ENCODE measurements at regions not wholly inside any gene's neighbourhood (a gene's known extent, or its start where the extent isn't known, plus 50 kb on each side); places are given as distances from the start of the nearest gene placed in this dataset.
"Not testable (repeated sequence)": the region's sequence is repeated elsewhere in the genome, so short reads cannot be mapped to it uniquely, and the experiment has no call there.

DNA sequence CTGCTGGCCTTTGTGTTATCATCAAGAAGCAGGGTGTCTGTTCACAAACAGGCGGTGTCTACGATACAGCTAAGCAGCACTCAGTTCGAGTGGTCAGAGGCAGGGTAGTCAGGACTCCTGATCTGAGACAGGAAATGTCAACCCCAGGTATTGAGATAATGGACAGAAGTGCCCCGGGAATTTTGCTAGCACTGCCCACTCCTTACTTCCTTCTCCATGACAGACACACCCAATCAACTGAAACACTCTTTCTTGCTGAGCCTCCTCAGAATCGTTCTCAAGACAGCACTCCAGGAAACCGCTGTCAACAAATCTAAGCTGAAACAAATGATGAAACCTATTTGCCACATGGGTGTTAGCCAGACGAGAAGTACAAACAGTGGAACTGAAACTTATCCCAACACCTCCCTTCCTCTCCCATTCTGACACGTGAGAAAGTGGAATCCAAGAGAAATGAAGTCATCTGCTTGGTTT is 109.3 kb downstream of the GTF2IRD2B start:
- ATAC-seq; DNase-seq; H3K4me1 Mint-ChIP-seq (ENCODE audit: low read depth); H3K9me3 Mint-ChIP-seq; H3K36me3 Mint-ChIP-seq (ENCODE audit: insufficient read depth); H3K4me3 Mint-ChIP-seq; H3K27me3 Mint-ChIP-seq (ENCODE audit: low read depth): not testable (repeated sequence)

DNA sequence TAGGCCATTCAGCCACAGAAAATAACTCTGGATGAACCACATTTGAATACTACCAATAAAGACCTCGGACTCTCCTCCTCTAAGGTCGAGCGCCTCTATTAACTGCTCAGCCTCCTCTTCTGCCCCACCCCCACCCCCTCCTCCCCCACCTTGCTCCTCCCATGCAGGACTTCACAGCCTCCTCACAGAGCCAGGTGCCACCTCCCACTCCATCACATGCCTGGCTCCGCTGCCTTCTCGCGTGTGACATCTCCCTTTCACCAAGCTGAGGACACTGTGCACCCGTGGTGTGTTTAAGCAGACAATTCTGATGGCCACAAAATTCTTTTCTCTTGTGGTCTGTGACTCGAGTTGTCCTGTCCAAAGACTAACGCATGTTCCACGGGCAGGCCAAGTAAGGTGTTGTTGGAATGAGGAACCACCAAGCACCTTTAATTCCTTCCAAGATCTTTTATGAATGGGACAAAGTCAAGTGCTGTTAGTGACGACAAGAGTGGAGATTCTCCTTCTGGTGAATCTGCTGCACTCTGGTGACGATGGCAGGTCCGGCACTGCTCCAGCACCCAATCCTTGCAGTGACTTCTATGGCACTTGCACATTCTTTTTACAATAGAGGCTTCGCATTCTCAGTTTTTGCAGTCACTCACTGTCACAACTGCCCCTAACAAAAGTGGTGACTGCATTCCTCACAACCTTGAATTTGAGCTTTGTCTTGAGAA is 113.1 kb downstream of the GTF2IRD2B start:
- not testable (repeated sequence) for H3K36me3 Mint-ChIP-seq (ENCODE audit: insufficient read depth); H3K9me3 Mint-ChIP-seq; ATAC-seq; DNase-seq; H3K27me3 Mint-ChIP-seq (ENCODE audit: low read depth); H3K4me1 Mint-ChIP-seq (ENCODE audit: low read depth); H3K4me3 Mint-ChIP-seq

DNA sequence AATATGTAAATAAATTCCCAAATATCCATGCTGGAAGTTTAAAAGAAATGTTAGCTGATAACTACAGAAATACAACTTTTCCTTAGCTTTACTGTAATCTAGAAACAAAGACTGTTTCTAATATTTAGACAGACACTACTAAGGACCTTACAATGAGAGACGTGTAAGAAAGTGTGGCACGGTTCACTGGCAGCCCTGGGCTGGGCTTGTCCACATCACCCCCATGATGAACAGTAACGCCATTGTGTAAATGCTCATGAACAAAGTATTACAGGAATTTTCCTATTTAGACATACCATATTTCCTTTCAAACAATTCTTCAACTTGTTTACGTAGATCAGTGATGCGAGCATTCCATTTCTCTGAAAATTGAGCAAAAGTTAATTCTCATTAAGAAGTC is 123.1 kb downstream of the GTF2IRD2B start:
- not testable (repeated sequence) for DNase-seq; H3K9me3 Mint-ChIP-seq; H3K36me3 Mint-ChIP-seq (ENCODE audit: insufficient read depth); H3K4me3 Mint-ChIP-seq; H3K4me1 Mint-ChIP-seq (ENCODE audit: low read depth); ATAC-seq; H3K27me3 Mint-ChIP-seq (ENCODE audit: low read depth)

- DNase-seq; H3K4me1 Mint-ChIP-seq (ENCODE audit: low read depth); H3K36me3 Mint-ChIP-seq (ENCODE audit: insufficient read depth); H3K27me3 Mint-ChIP-seq (ENCODE audit: low read depth); H3K4me3 Mint-ChIP-seq; ATAC-seq; H3K9me3 Mint-ChIP-seq: not testable (repeated sequence)
Observed at GRCh38 chr7:75216963-75217362, 124.6 kb downstream of the GTF2IRD2B start.

- H3K36me3 Mint-ChIP-seq (ENCODE audit: insufficient read depth); H3K4me3 Mint-ChIP-seq; H3K27me3 Mint-ChIP-seq (ENCODE audit: low read depth); H3K9me3 Mint-ChIP-seq; ATAC-seq; DNase-seq; H3K4me1 Mint-ChIP-seq (ENCODE audit: low read depth): not testable (repeated sequence)
Observed at GRCh38 chr7:75226102-75226501, 133.7 kb downstream of the GTF2IRD2B start.

- not testable (repeated sequence) for ATAC-seq
Observed at GRCh38 chr7:75229558-75229957, 137.2 kb downstream of the GTF2IRD2B start.

DNA sequence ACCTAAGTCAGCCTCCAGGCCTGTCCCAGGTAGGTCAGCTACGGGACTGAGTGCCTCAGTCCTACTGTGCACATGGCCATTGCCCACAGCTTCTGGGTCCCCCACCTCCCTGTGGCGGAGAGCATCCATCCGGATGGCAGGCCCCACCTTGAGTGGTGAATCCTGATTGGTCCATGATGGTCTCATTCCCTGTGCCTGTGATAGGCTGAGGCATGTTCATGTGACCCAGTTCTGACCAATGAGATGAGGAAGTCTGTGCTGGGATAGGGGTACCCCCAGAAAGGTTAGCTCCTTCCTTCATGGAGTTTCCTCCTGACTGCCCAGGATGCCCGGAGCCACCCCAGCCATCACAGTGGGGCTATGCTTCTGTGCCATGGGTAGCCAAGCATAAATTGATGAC is 138.2 kb downstream of the GTF2IRD2B start:
- not testable (repeated sequence) for ATAC-seq; DNase-seq; H3K4me1 Mint-ChIP-seq (ENCODE audit: low read depth); H3K36me3 Mint-ChIP-seq (ENCODE audit: insufficient read depth); H3K9me3 Mint-ChIP-seq; H3K27me3 Mint-ChIP-seq (ENCODE audit: low read depth); H3K4me3 Mint-ChIP-seq

More at GRCh38 chr7:75229558-75229957, 137.2 kb downstream of the GTF2IRD2B start:
- not testable (repeated sequence) for H3K4me3 Mint-ChIP-seq; H3K36me3 Mint-ChIP-seq (ENCODE audit: insufficient read depth); H3K9me3 Mint-ChIP-seq; H3K27me3 Mint-ChIP-seq (ENCODE audit: low read depth); DNase-seq; H3K4me1 Mint-ChIP-seq (ENCODE audit: low read depth)

- not testable (repeated sequence) for H3K4me1 Mint-ChIP-seq (ENCODE audit: low read depth); H3K27me3 Mint-ChIP-seq (ENCODE audit: low read depth); ATAC-seq; H3K36me3 Mint-ChIP-seq (ENCODE audit: insufficient read depth); DNase-seq; H3K9me3 Mint-ChIP-seq; H3K4me3 Mint-ChIP-seq
Observed at GRCh38 chr7:75235092-75235826, 142.9 kb downstream of the GTF2IRD2B start.

DNA sequence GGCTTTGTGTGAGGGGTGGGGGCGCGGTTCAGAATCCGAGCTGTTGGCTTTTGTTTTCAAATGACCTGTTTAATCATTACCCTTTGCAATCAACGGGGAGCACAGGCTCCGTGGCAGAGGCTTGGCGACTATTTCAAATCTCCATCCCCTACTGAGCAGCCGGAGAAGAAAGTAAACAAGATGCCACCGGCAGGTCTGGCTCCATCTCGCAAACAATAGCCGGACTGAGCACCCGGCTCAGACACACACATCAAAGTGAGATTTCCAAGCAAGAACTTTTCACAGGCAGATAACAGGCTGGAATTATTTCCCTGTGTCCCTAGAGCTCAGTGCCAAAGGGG is 143.4 kb downstream of the GTF2IRD2B start:
- not testable (repeated sequence) for H3K27me3 Mint-ChIP-seq (ENCODE audit: low read depth); DNase-seq; H3K4me1 Mint-ChIP-seq (ENCODE audit: low read depth); H3K9me3 Mint-ChIP-seq; ATAC-seq; H3K36me3 Mint-ChIP-seq (ENCODE audit: insufficient read depth); H3K4me3 Mint-ChIP-seq

DNA sequence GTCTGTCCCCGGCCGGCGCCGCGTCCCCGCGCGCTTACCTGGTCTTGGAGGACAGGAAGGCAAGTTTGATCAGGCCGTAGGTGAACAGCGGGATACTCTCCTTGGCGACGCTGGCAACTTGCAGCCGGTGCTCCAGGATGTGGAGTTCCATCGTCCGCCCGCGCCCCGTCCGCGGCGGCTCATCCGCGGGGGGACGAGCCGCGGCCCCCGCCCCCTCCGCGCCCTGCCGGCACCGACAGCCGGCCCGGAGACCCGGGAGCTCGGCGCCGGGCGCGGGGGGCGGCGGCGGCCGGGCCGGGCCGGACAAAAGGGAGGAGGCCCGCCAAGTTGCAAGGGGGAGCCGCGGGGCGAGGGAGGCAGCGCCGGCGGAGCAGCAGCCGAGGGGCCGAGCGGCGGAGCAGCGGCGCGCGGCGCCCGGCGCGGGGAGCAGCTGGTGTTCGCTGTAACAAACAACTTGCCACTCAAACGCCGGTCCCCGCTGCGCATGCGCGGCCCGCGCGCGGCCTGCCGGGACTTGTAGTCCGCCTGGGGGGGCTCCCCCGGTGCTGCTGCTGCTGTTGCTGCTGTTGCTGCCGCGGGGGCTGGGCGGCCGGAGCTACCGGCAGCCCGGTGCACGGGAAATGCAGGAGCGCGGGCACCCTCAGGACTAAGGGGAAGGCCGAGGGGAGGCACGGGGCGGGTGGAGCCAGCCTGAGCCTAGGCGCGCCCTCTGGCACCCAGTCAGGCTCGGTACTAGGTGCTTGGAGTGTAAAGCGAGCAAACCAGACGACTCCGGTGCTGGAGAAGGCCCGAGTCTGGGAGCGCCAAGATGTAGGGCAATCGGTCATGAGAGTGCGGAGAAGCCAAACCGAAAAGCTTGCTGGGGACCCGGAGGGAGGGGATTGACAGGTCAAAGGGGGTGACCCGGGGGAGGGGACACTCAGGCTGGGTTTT is 145.1 kb downstream of the GTF2IRD2B start:
- ATAC-seq (peak; percentile 93 to 95), DNase-seq (peak; percentile 59)
- H3K27me3 Mint-ChIP-seq (ENCODE audit: low read depth); H3K4me3 Mint-ChIP-seq; H3K4me1 Mint-ChIP-seq (ENCODE audit: low read depth); H3K36me3 Mint-ChIP-seq (ENCODE audit: insufficient read depth); H3K9me3 Mint-ChIP-seq: not testable (repeated sequence)

DNA sequence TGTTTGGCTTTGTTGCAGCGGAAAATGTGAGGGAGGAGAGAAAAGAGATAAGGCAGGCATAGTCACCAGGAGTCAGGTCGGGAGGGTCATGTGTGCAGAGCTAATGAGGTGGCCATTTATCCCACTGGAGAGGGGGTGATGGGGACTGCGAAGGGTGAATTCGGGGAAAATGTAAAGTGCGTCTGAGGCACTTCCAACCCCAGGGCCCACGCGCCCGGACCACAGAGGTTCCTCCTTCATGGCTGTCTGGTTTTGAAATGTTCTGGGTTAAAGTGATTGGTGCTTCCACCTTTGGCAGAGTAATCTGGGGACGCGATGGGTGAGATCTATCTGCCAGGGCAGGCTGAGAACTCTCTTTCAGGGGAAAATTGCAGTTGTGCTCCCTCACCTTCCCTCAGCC is 145.9 kb downstream of the GTF2IRD2B start:
- not testable (repeated sequence) for H3K9me3 Mint-ChIP-seq; ATAC-seq; H3K4me1 Mint-ChIP-seq (ENCODE audit: low read depth); H3K4me3 Mint-ChIP-seq; H3K36me3 Mint-ChIP-seq (ENCODE audit: insufficient read depth); H3K27me3 Mint-ChIP-seq (ENCODE audit: low read depth); DNase-seq

DNA sequence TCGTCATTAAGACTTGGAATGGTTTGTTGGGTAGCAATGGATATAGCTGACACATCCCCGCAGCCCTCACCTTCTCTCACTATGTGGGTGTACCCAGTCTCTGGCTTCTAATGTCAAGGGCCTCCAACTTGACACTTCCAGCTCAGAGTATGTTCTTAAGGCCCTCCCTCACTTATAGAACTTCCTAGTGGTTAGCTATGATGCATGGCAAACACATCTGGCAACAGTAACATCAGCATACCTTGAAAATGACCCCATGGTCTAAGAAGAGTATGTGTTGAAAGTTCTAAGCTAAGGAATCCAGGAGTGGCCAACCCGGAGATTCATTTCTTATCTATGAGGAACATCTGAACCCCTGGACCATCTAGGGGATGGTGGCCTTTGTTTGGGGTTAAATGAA is 151.2 kb downstream of the GTF2IRD2B start:
- H3K4me3 Mint-ChIP-seq; H3K9me3 Mint-ChIP-seq; H3K36me3 Mint-ChIP-seq (ENCODE audit: insufficient read depth); H3K27me3 Mint-ChIP-seq (ENCODE audit: low read depth); H3K4me1 Mint-ChIP-seq (ENCODE audit: low read depth); DNase-seq; ATAC-seq: not testable (repeated sequence)

GRCh38 chr7:75248216-75248615 is 147.2 kb upstream of the TRIM73 start:
- DNase-seq; H3K36me3 Mint-ChIP-seq (ENCODE audit: insufficient read depth); H3K27me3 Mint-ChIP-seq (ENCODE audit: low read depth); H3K9me3 Mint-ChIP-seq; H3K4me3 Mint-ChIP-seq; H3K4me1 Mint-ChIP-seq (ENCODE audit: low read depth); ATAC-seq: not testable (repeated sequence)

- H3K27me3 Mint-ChIP-seq (ENCODE audit: low read depth); H3K36me3 Mint-ChIP-seq (ENCODE audit: insufficient read depth); H3K4me3 Mint-ChIP-seq; DNase-seq; H3K9me3 Mint-ChIP-seq; ATAC-seq; H3K4me1 Mint-ChIP-seq (ENCODE audit: low read depth): not testable (repeated sequence)
Observed at GRCh38 chr7:75254238-75254637, 141.2 kb upstream of the TRIM73 start.

Data from activated T-cell treated with anti-CD3 and anti-CD28 coated beads, Interleukin-2, amount 50 U/mL, for 4 hours (primary cell).